ENCODE measurements at regions not wholly inside any gene's neighbourhood (a gene's known extent, or its start where the extent isn't known, plus 50 kb on each side); places are given as distances from the start of the nearest gene placed in this dataset.

DNA sequence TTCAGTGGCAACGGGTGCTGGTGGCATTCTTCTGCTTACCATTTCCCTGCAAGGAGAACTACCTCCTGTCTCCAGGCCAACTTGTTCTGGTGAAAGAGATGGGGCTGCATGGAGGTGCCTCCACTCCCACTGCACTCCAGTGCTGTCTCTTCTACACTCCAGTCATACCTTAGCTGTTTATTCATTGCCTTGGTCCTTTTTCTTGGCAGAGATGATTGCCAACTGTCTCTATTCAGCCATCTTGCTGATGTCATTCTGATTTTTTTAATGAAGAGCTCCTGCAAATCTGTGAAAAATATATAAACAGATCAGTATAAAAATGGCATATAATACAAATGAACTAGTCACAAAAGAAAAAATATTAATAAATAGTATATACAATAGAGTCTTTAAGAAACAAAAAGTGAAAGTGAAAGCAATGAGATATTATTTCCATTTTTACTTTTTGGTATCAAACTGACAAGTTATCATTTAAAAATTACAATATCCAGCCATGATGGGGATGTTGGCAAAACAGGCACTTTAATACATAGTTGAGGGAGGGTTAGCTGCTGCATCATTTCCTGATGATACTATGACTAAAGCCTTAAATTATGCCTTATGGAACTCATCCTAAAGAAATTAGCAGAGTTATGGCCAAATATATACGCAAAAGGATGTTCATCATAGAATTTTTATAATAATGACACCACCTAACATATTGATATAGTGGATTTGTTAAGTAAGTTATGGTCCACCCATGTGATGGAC lies 109.4 kb downstream of the CARTPT start:
- peaks cover 2% of the 10 kb centered on the region for H3K36me3 Mint-ChIP-seq (ENCODE audit: low read depth)
- CTCF ChIA-PET, result no interaction called here
- DNase-seq, result no peak

GRCh38 chr5:71829206-71829605 lies 110.1 kb downstream of the CARTPT start:
- CTCF ChIA-PET, result no interaction called here
- Mint-ChIP-seq H3K9me3 (peaks cover 13% of the 10 kb centered on the region), H3K36me3 (ENCODE audit: low read depth) (peaks cover 2% of the 10 kb centered on the region), H3K4me3 (no peak overlapping the region), H3K27ac (no peak overlapping the region), H3K27me3 (ENCODE audit: low read depth) (peaks cover 4% of the 10 kb centered on the region), H3K4me1 (ENCODE audit: low read depth) (no peaks in the 10 kb centered on the region)
- no peak for DNase-seq
- intact Hi-C loops (cut with micrococcal nuclease), result no loop called here

More for the DNA sequence above, 109.4 kb downstream of the CARTPT start:
- intact Hi-C loops (cut with micrococcal nuclease), result no loop called here
- Mint-ChIP-seq H3K27me3 (ENCODE audit: low read depth) (peaks cover 4% of the 10 kb centered on the region), H3K9me3 (peaks cover 15% of the 10 kb centered on the region), H3K27ac (no peak overlapping the region), H3K4me3 (no peak overlapping the region), H3K4me1 (ENCODE audit: low read depth) (no peaks in the 10 kb centered on the region)

DNA sequence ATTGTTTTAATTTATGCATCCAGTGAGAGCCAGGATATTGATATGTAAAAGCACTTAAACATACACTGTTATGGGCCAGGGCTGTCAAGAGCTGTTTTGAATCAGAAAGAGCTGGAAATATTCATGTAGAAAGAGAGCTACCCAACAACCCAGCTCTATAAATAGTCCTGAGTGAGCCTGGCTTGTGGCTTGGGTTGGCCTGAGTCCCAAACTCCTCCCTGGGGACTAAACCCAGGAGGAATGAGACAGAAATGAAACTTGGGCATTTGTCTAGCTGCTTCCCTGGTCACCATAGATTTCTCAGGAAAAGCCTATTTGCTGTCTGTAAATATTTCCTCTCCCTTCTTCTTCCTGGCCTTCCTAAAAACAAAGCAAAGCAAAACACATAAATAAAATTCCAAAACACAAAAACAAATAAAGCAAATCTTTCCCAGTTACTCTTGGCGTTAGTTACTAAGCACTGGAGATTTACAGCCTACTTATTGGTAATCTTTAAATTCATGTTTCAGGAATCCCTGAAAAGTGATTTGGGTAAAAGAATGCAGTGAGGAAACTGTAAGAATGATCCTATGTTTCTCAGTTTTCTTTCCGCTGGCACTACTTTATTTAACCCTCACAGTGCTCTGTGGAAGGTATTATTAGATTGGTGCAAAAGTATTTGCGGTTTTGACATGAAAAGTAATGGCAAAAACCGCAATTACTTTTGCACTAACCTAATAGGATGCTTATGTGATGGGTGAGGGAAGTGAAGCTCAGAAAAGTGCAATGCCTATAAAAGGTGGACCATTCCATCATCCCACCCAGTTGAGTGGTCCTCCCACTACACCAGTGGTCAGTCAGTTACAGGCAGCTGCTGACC lies 111.8 kb downstream of the CARTPT start:
- intact Hi-C loops (cut with micrococcal nuclease), result no loop called here
- H3K4me3 Mint-ChIP-seq, result no peak overlapping the region
- H3K36me3 Mint-ChIP-seq (ENCODE audit: low read depth), result peaks cover 2% of the 10 kb centered on the region
- H3K27me3 Mint-ChIP-seq (ENCODE audit: low read depth), result peaks cover 4% of the 10 kb centered on the region
- CTCF ChIA-PET, result no interaction called here
- H3K27ac Mint-ChIP-seq, result no peak overlapping the region
- peaks cover 11% of the 10 kb centered on the region for H3K9me3 Mint-ChIP-seq
- no peak for DNase-seq
- H3K4me1 Mint-ChIP-seq (ENCODE audit: low read depth), result no peaks in the 10 kb centered on the region

DNA sequence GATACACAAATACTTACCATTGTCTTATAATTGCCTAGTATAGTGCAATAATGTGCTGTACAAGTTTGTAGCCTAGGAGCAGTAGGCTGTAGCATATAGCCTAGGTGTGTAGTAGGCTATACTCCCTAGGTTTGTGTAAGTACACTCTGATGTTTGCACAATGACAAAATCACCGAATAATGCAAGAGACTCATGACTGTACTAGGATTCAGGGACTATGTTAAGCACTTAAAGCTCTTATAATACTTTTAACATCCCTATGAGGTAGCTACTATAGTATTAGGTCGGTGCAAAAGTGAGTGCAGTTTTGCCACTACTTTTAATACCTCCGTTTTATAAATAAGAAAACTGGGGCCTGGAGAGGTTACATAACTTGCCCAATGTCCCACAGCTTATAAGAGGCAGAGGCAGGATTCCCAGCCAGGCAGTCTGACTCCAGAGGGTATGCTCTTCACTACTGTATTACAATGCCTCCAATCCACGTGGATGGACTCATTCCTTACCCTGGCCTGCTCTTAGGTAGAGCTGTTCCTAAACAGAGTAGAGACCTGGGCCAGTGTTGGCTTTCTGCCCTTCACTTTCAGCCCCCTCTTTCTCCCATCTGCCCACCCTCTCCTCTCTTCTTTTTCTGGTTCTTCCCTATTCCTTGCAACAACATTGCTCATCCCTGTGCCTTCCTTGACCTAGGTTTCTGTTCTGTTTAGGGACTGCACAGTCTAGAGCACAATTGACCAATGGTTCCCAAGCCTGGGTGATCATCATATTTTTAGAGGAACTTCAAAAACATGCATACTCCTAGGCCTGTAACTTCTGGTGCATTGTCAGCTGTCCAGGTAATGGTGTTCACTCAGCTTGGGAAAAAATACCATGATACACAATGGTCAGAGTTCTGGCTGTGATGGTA lies 114.0 kb downstream of the CARTPT start:
- no peak for DNase-seq
- no peaks in the 10 kb centered on the region for H3K9me3 Mint-ChIP-seq
- no peaks in the 10 kb centered on the region for H3K36me3 Mint-ChIP-seq (ENCODE audit: low read depth)
- H3K27me3 Mint-ChIP-seq (ENCODE audit: low read depth), result no peaks in the 10 kb centered on the region
- intact Hi-C loops (cut with micrococcal nuclease), result no loop called here
- no peak overlapping the region for H3K27ac Mint-ChIP-seq
- CTCF ChIA-PET, result no interaction called here
- no peak overlapping the region for H3K4me3 Mint-ChIP-seq
- no peaks in the 10 kb centered on the region for H3K4me1 Mint-ChIP-seq (ENCODE audit: low read depth)

- Mint-ChIP-seq H3K4me3 (no peak overlapping the region), H3K36me3 (ENCODE audit: low read depth) (no peaks in the 10 kb centered on the region), H3K27ac (no peak overlapping the region), H3K4me1 (ENCODE audit: low read depth) (no peaks in the 10 kb centered on the region), H3K9me3 (no peaks in the 10 kb centered on the region), H3K27me3 (ENCODE audit: low read depth) (no peaks in the 10 kb centered on the region)
- intact Hi-C loops (cut with micrococcal nuclease), result no loop called here
- CTCF ChIA-PET, result no interaction called here
- no peak for DNase-seq
Measured at GRCh38 chr5:71834601-71835000, 115.5 kb downstream of the CARTPT start.

DNA sequence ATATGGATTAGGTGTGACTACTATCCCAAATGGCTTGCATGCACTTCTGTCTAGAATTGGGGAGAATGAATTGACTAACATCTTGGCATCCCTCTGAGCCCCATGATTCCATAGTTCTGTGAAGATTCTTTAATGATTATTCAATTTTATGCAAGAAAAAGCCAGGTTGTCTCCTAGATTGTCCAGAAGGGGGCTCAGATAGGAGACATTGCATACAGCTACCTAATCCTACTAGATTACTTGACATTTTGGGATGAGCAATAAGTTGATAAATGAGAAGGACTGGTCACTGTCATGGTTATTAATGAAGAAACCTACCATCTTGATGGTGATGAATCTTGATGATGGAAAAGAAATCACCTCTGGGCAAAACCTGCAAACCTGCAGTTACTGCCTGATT lies 117.0 kb downstream of the CARTPT start:
- H3K4me3 Mint-ChIP-seq, result no peak overlapping the region
- H3K27me3 Mint-ChIP-seq (ENCODE audit: low read depth), result no peaks in the 10 kb centered on the region
- no peaks in the 10 kb centered on the region for H3K36me3 Mint-ChIP-seq (ENCODE audit: low read depth)
- no peaks in the 10 kb centered on the region for H3K4me1 Mint-ChIP-seq (ENCODE audit: low read depth)
- CTCF ChIA-PET, result no interaction called here
- no peak for DNase-seq
- H3K9me3 Mint-ChIP-seq, result no peaks in the 10 kb centered on the region
- intact Hi-C loops (cut with micrococcal nuclease), result no loop called here
- H3K27ac Mint-ChIP-seq, result no peak overlapping the region

- Mint-ChIP-seq H3K9me3 (no peaks in the 10 kb centered on the region), H3K4me1 (ENCODE audit: low read depth) (no peaks in the 10 kb centered on the region), H3K27me3 (ENCODE audit: low read depth) (no peaks in the 10 kb centered on the region), H3K36me3 (ENCODE audit: low read depth) (no peaks in the 10 kb centered on the region), H3K27ac (no peak overlapping the region), H3K4me3 (no peak overlapping the region)
- CTCF ChIA-PET, result interaction anchor here (0.6 kb wide), 1 partner anchor 178 kb away, joined by 3 read pairs; no protein-coding TSS in a partner anchor
- DNase-seq, result no peak
- intact Hi-C loops (cut with micrococcal nuclease), result no loop called here
Measured at GRCh38 chr5:71836559-71837112, 117.6 kb downstream of the CARTPT start.

GRCh38 chr5:71838286-71838685 lies 119.2 kb downstream of the CARTPT start:
- DNase-seq, result no peak
- Mint-ChIP-seq H3K27me3 (ENCODE audit: low read depth) (no peaks in the 10 kb centered on the region), H3K4me1 (ENCODE audit: low read depth) (no peaks in the 10 kb centered on the region), H3K9me3 (no peaks in the 10 kb centered on the region), H3K27ac (no peak overlapping the region), H3K4me3 (no peak overlapping the region), H3K36me3 (ENCODE audit: low read depth) (no peaks in the 10 kb centered on the region)
- intact Hi-C loops (cut with micrococcal nuclease), result no loop called here
- CTCF ChIA-PET, result interaction anchor here (0.7 kb wide), 1 partner anchor 1697 kb away, joined by 4 read pairs; no protein-coding TSS in a partner anchor

- Mint-ChIP-seq H3K4me1 (ENCODE audit: low read depth) (no peaks in the 10 kb centered on the region), H3K36me3 (ENCODE audit: low read depth) (no peaks in the 10 kb centered on the region), H3K9me3 (no peaks in the 10 kb centered on the region), H3K4me3 (no peak overlapping the region), H3K27me3 (ENCODE audit: low read depth) (no peaks in the 10 kb centered on the region), H3K27ac (no peak overlapping the region)
- intact Hi-C loops (cut with micrococcal nuclease), result no loop called here
- CTCF ChIA-PET, result no interaction called here
- DNase-seq, result no peak
Measured at GRCh38 chr5:71839096-71839884, 120.2 kb downstream of the CARTPT start.

DNA sequence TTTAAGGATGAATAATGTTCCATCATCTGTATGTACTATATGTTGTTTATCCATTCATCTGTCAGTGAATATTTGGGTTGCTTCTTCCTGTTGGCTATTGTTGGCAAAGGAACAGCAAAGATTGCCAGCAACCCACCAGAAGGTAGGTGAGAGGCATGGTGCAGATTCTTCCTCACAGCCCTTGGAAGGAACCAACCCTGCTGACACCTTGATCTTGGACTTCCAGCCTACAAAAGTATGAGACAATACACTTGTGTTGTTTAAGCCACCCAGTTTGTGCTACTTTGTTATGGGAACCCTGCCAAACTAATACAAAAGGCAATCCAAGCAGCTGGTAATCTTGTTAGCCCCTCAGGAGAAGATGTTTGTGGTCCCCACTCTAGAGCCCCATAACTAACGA lies 122.0 kb downstream of the CARTPT start:
- intact Hi-C loops (cut with micrococcal nuclease), result no loop called here
- H3K27ac Mint-ChIP-seq, result no peak overlapping the region
- no peaks in the 10 kb centered on the region for H3K27me3 Mint-ChIP-seq (ENCODE audit: low read depth)
- no peaks in the 10 kb centered on the region for H3K9me3 Mint-ChIP-seq
- H3K4me3 Mint-ChIP-seq, result no peak overlapping the region
- no peaks in the 10 kb centered on the region for H3K4me1 Mint-ChIP-seq (ENCODE audit: low read depth)
- no peak for DNase-seq
- no peaks in the 10 kb centered on the region for H3K36me3 Mint-ChIP-seq (ENCODE audit: low read depth)
- CTCF ChIA-PET, result no interaction called here

GRCh38 chr5:71843111-71843510 lies 124.0 kb downstream of the CARTPT start:
- no peaks in the 10 kb centered on the region for H3K4me1 Mint-ChIP-seq (ENCODE audit: low read depth)
- H3K9me3 Mint-ChIP-seq, result no peaks in the 10 kb centered on the region
- no peak for DNase-seq
- no peak overlapping the region for H3K4me3 Mint-ChIP-seq
- H3K36me3 Mint-ChIP-seq (ENCODE audit: low read depth), result no peaks in the 10 kb centered on the region
- H3K27ac Mint-ChIP-seq, result no peak overlapping the region
- H3K27me3 Mint-ChIP-seq (ENCODE audit: low read depth), result peaks cover 12% of the 10 kb centered on the region
- intact Hi-C loops (cut with micrococcal nuclease), result no loop called here
- CTCF ChIA-PET, result no interaction called here
